ENCODE measurements at regions not wholly inside any gene's neighbourhood (a gene's known extent, or its start where the extent isn't known, plus 50 kb on each side); places are given as distances from the start of the nearest gene placed in this dataset.

DNA sequence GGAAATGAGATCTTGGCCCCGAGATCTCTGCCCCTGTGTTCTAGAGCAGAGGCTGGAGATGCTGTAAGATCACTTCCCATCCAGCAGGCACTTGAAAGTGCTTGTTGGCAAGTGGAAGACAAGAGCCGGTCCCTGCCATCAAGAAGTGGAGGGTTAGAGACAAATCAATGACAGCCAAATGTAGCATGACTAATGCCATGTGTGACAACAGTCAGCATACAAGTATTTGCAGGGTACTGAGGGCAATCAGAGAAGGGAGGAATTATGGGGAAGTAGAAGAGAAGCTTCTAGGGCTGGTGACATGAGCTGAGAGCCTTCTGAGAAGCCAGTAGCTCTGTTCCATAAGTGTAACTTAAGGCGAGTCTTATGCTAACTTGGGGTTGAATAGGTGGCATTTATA, 58.6 kb downstream of the TMEM17 start:
- no peak for DNase-seq

DNA sequence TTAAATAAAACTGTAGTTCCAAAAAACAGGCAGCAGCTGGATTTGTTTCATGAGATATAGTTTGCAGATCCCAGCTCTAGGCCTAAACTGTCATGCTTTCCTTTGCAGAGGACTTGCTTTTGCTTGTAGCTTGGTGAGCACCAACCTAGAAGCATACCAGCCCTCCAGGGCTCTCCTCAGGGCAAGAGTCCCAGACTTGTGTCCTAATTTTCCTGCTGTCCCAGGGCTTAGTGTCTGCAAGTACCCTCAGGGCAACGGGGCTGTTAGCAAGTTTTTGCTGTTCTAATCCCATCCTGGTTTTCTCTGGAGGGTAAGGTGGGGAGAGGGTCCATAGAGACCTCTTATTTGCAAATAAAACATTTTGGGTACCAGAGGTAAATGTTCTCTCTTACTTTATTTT, 59.5 kb downstream of the TMEM17 start:
- no peak for DNase-seq

DNA sequence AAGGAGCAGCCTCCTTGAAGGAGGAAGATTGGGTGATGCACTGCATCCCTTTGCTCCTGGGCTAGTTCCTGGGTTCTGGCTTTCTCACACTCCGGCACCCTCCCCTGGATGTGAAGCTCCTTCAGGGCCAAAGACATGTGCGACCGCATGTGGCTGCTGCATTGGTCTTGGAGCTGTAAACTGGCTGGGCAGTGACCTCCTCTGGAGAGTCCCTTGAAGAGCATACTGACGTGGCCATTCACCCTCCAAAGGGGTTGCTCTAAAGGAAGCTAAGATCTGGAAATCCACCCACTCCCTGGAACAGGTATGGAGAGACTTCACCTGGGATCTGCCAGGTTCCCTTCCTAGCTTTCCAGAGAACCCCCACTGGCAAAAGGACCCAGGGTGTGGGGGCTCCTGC, 62.1 kb downstream of the TMEM17 start:
- no peak for DNase-seq

DNA sequence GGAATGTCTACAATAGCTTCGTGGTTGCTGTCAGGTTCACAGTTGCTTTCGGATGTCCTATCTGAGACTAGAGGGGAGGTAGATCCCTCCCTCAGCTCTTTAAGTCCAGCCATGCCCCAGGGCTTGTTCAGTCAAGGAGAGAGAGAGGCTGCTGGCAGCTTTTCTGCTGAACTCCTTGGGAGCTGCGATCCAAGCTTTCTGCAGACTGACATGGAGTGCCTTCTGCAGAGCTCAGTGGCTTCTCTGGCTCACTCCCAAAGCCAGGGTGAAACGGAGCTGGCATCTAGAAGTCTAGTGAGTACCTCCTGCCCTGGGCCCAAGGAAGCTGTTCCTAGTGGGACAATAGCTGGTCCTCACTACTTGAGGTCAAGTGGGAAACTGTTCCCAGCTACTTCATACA, 62.5 kb downstream of the TMEM17 start:
- DNase-seq: no peak

DNA sequence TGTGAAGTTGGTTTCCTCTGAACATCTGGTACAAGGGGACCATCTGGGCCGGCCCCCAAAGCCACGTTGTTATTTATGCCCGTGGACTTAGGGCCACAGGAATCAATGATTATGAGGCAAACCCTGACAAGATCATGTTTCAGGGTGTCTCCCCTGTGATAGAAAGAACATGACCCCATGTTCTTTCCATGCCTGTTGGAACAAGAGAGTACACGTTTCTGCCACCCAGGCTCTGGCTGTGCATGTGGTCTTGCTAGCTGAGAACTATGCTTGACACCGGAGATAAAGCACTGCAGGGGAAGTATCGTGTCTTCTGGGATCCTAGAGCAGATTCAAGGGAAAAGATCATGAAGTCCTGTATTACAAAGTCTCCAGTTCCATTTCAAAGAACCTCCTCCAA, 64.2 kb downstream of the TMEM17 start:
- no peak for DNase-seq

DNA sequence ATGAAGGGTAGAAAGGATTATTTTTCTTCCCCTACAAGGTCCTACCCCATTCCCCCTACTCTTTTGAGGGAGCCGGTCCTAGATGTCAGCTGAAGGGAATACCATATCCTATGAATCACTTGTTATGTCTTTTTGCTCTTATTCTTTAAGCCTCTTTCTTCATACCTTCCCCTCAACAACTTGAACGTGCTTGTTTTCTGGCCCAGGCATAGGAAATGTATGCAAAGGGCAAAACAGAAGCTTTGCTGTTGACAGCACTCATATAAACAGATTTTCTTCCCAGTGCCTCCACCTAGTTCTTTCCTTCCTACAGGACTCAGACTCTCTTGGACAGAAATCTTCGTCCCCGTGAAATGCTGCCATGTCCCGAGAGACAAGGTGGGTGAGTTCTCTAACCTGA, 64.6 kb downstream of the TMEM17 start:
- no peak for DNase-seq

DNA sequence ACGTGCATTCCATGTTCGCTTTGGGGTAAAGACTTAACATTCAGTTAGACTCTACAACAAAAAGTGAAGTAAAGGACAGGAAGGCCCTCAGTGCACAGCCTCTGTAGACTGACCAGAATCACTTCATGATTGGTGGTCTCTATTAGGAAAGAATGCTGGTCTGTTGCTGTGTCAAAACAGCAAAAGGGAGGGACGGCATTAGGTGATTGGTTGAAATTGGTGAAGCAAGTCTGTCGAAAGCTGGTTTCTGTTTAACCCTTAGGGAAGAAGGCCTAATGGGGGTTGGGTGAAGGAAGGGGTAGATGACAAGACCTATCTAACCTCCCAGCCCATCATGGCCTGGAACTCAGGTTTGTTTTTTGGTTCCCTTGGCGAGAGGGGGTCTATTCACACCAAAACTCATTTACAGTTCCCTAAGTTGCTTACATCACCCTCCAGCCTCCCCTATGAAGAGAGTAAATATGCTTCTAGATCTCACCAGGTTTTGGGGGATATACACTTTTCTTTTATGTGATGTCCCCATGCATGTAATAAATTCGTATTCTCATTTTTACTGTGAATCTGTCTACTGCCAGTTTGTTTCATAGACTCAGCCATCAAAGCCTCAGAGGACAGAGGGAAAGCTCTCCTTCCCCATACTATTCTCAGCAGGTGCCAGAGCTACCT, 65.6 kb downstream of the TMEM17 start:
- no peak for DNase-seq

DNA sequence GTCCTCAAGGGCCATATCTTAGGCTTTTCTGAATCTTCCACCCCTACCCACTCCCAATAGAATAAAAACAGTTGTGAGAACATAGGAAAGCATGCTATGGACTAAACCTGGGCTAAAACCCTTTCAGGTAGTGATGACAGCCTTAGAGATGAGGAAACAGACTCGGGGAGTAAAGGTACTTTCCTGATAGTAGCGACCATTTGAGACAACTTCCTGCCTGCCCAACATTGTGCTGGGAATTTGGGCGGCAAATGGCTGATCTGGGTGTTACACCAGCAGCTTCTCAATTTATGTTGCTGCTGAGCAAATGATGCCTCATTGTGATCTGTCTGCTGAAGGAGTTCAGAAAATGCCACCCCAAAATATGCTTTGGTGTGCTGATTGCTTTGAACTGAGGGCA, 66.6 kb downstream of the TMEM17 start:
- no peak for DNase-seq

DNA sequence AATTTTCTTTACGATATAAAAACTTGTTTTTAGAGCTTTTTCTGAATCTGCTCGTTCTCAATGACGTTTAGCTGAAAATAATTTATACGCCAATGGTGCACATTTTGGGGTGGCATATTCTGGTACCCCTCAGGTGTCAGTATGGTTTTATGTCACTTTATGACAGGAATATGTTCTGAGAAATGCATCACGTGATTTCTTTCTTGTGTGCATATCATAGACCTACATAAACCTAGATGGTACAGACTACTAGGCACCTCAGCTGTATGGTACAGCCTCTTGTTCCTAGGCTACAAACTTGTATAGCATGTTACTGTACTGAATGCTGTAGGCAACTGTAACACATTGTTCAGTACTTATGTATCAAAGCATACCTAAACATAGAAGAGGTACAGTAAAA, 68.2 kb downstream of the TMEM17 start:
- no peak for DNase-seq

DNA sequence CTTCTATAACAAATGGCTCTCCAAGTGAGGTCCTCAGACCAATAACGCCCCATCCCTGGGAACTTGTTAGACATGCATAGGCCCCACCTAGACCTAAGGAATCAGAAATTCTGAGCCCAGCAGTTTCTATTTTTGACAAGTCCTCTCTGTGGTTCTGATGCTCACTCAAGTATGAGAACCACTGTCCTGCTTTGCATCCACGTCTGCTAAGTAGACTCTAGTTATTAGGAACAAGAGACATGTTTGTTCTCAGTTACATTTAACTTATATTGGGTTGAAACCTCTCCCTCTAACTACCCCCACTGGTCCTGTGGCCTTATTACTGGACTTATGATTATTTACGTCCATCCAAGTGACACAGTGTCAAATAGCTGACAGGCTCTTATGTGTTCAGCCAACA, 70.3 kb downstream of the TMEM17 start:
- DNase-seq: no peak

DNA sequence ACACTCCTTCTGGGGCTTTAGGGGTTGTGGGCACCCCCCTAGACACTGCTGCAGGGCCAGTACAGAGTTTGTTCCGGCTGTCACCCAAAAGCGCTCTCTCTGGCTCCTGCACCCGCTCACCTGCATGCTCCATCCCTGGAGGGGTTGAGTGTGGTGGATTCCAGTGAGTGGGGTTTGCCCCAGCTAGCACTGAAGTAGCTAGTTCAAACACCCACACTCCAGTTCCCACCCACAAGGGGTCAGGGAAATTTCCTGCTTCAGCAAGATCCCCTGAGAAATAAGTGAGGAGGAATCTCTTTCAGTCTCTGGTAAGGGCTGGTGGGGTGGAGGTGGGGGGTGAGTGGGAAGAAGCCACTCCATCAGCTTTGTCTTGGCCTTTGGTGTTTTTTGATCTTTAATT, 73.6 kb downstream of the TMEM17 start:
- DNase-seq: no peak

DNA sequence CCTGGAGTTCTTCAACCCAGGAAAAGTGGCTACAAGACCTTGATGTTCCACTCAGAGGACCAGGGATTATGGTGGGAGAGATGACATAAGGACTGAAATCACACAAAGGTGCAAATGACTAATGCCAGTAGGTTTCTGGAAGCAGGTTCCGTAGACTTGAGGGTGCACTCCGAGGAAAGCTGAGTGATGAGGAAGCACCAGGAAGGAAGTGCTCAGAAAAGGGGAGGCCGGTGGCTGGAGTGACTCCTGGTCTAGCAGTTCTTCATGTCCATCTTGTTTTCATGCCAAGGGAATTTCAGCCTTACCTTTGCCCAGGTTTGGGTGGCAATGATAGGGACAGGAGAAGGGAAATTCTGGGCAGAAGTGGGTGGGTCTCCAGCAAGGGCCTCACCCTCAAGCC, 74.5 kb downstream of the TMEM17 start:
- DNase-seq: no peak

DNA sequence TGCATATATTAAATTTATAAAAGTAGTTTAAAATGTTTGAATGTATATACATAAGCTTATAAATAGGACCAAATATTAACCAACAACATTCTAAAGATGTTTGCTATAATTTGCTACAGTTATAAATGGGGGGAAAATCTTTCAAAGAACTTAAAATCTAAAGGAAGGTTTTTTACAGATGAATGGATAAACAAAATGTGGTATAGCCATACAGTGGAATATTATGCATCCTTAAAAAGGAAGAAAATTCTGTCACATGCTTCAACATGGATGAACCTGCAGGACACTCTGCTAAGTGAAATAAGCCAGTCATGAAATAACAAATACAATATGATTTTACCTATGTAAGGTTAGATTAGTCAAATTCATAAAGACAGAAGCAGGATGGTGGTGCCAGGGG, 75.8 kb downstream of the TMEM17 start:
- no peak for DNase-seq

DNA sequence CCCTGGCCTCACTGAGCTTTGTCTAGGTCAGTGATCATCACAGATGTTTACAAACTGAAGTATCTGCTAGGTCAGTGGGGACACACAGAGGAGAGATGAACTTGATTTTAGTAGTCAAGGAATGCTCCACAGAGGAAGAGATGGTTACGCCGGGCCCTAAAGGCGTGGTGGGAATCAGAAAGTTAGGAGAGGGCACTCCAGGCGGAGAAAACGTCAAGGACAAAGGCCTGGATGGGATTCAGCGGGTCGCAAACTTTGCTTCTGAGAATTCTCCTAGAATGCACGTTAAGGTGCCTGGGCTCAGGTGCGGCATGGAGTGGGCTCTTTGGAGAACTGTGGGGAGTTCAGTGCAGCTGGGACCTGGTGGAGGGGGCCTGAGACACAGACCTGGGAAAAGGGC, 78.8 kb downstream of the TMEM17 start:
- DNase-seq: no peak

DNA sequence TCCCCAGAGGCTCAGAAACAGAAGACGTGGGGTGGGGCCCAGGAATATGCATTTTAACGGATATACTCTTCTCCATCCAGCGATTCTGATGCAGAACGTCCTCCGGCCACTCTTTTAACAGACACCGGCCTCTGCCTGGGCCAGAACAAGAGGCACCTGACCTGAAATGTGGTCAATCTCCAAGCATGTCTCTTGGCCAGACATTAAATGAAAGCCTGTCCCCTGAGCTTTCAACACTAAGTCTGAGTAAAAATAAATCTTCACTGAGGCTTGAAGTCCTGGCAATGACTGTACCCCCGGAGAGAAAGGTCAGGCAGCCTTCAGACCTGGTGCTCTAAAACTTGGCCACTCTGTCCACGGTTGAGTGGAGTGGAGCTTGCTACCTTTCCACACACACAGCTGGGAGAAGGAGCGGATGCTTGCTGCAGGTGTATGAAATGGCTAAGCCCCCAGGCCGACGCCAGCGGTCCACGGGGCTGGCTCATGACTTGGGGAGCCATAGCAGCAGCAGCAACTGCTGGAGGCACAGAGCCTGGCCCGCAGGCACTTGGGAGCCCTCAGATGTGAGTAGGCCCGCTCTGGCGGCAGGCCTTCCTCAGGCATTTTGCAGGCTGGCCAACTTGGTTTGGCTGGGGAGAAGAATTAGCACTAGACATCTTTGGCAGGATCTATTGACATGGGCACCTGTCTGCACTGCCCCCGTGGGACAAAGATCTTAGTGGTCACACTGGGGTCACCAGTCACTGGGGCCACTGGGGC, 79.7 kb downstream of the TMEM17 start:
- DNase-seq: no peak

DNA sequence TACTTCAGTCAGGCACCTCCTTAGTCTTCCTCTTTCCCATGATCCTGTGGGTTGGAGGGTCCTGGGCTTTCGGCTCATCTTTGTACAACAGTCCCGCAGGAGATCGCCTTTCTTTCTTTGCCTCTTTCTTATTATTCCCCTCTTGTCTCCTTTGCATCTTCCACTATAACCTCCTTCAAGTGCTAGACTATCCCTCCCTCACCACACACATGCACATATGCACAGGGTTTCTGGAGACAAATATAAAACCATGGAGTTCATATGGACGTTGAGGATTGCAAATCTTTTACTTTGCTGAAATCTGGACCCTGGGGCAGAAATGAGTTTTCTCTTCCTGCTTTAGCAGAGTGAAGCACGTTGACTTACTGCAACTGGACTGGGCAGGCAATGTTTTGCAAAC, 80.3 kb downstream of the TMEM17 start:
- no peak for DNase-seq

DNA sequence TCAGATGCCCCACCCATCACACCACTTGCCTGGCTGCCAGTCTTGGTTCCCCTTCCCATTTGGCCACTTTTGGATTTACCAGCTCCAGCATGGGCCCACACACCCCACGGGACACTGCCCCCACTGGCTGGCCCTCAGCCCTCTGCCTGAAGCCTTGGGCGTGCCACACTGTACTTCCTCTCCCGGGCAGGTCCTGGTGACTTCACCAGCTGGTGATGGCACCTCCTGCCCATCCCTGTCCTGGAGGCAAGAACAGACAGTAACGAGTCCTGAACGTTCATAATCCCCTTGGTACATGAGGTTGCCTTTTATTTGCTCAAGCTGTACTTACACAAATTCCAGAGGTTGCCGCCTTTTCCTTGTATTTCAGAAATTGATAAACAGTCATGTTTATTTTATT, 81.1 kb downstream of the TMEM17 start:
- DNase-seq: no peak

DNA sequence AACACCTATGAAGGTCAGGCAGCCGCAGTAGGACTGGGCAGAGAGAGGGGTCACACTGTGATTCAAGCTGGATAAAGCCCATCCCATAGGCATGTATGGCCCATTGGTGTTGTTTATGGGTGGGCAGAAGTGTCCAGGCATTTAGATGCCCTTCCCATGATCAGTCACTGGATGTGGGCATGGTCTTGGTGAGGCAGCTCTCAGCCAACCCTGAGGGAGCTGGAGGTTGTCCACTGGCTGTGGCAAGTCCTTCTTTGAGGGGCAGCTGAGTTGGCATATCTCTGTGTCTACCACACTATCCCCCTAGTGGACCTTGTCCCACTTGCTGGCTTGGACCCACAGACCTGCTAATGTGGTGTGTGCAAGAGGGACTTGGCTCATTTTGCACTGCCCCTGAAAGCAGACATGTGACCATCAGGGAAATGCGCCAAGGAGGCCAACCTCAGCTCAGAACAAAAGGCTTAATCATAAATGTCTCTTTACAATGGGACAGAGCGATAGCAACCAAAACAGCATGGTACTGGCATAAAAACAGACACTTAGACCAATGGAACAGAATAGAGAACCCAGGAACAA, 82.0 kb downstream of the TMEM17 start:
- DNase-seq: no peak

DNA sequence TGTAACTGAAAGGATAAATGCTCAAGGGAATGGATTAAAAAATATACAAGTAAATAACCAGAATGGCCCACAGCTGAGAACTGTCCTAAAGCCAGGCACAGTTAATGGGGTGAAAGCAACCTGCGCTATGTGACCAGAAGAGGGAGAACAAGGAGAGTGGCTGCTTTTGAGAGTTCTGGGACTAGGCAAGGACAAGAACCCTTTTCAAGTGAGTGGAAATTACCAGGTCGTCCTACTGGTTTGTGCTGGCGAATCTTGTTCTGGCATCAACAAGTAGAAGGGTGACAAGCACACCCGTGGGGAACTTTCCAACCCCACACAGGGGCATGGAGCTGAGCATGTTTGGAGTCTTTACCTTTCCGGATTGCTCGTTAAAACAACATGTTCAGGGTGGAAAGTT, 82.8 kb downstream of the TMEM17 start:
- DNase-seq: no peak

DNA sequence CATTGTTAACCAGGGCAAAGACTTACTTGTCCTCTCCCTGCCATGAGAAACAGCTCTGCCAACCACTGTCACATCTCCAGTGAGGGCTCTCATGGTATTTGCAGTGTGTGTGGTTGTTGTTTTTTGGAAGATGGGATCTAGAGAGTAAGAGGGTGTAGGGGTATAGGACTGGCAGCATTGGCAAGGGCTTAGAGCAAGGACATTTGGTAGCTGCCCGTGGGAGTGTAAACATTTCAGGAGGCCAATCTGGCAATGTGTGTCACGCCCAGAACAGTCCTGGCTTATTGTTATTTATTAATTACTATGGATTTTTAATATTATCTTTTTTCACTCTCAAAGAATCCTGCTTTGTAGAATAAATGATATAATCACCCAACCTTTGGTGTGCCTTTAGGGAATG, 90.5 kb downstream of the TMEM17 start:
- no peak for DNase-seq

DNA sequence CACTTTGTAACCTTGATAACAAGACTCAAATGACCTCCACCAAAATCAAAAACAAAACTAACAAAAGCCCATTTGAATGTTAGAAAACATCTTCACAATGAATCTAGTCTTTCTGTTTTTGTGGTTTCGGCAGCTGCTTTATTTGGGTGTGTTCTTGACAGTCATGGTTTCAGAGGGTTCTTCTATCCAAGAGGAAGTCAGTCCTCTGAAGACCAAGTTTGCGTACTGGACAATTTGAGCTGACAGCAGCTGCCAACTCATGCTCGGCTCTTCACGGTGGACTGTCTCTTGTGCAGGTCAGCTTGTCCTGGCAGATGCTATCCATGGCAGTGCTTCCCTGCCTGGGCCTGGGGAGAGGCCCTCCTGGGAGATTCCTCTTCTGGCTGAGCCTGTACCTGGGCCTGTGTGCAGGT, 91.0 kb downstream of the TMEM17 start:
- no peak for DNase-seq

DNA sequence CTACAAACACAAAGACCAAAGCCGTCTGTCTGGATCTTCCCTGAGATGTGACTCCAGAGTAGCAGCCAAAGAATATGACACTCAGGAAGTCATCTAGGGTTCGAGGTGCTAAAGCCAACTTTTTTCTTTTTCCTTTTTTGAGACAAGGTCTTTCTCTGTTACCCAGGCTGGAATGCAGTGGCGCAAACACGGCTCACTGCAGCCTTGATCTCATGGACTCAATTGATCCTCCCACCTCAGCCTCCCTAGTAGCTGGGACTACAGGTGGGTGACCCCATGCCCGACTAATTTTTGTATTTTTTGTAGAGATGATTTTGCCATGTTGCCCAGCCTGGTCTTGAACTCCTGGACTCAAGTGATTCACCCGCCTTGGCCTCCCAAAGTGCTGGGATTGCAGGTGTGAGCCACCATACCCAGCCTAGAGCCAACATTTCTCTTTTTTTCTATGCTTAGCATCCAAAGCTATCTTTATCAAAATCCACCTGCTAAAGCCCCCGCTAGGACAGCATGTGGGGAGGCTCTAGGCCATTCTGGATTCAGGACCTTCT, 92.8 kb downstream of the TMEM17 start:
- no peak for DNase-seq

DNA sequence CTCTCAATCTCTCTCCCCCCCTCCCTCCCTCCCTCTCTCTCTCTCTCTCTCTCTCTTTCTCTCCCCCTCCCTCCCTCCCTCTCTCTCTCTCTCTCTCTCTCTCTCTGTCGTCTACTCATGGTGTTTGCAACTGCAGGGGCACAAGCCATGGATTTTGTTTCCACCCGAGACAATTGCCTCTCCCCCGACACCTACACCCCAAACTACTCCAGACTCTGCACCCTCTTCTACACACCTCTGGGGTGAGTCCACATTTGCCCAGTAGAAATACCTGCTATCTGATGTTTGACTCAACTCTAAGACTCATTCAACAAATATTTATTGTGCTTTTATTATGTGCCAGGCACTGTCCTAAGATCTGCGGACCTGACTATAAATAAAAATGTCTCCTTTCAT, 93.7 kb downstream of the TMEM17 start:
- DNase-seq: no peak

DNA sequence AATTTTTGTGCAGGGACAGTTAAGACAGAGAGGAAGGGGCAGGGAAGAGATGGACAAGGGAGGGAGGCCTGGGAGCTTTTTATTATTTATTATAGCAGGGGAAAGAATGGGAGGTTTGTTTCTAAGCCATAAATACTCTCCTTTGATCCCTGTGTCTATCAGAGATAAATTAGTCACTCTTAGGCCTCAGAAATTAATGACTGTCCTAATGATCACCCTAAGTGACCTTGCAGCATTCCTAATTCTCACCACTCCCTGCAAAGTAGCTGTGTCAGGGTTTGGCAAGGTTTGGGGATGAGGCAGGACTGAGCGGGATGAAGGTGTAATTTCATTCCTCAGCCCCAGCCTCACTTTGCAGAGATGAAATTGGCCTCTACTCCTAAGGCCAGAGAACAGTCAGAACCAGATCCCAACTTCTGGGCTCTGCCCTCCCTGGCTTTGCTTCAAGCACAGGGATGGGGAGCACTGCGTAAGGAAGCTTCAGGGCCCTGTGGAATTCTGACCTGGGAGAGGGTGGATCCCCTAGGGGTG, 95.0 kb downstream of the TMEM17 start:
- no peak for DNase-seq
